IPS-15b (cell line): ENCODE measurements at regions not wholly inside any gene's neighbourhood (a gene's known extent, or its start where the extent isn't known, plus 50 kb on each side); places are given as distances from the start of the nearest gene placed in this dataset.
"Not testable (repeated sequence)": the region's sequence is repeated elsewhere in the genome, so short reads cannot be mapped to it uniquely, and the experiment has no call there.

Source experiments
- H3K27me3 ChIP-seq: one replicate; pipeline ENCODE4 v1.6.1; 2013; ENCODE audit warnings: low read length; ENCODE audit not compliant: control insufficient read depth, insufficient read depth
- H3K36me3 ChIP-seq: one replicate; pipeline ENCODE4 v1.6.1; 2013; ENCODE audit warnings: low read length; ENCODE audit not compliant: control insufficient read depth, insufficient read depth
- H3K4me1 ChIP-seq: one replicate; pipeline ENCODE4 v1.6.1; 2013; ENCODE audit warnings: mild to moderate bottlenecking, low read length; ENCODE audit not compliant: control insufficient read depth, insufficient read depth
- H3K4me3 ChIP-seq: one replicate; pipeline ENCODE4 v1.5.1; 2013; ENCODE audit warnings: low read depth, low read length
- H3K9ac ChIP-seq: one replicate; pipeline ENCODE4 v1.6.1; 2013; ENCODE audit warnings: low read depth, mild to moderate bottlenecking, low read length
- H3K9me3 ChIP-seq: one replicate; pipeline ENCODE4 v1.6.1; 2013; ENCODE audit warnings: mild to moderate bottlenecking, low read length; ENCODE audit not compliant: control insufficient read depth, insufficient read depth

DNA sequence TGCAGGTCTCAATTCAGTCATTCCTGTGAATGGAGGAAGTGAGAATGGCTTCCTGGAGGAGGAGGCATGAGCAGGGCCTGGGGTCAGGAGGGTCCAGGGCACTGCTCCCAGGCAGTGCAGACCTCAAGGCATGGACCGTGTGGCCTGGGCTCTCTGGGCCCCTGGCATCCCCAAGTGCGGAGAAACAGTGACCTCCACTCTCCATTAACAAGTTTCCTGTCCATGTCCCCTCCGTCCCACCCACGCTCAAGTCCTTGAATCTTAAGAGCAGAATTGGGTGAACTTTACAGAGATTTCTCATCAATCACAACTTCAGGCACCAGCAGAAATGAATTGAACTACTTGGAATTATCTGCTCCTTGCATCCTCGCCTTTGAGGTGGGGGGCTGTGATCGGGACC lies 211.1 kb downstream of the NPHP4 start:
- H3K4me3 ChIP-seq = no peak overlapping the region
- no peak overlapping the region for H3K9ac ChIP-seq
- H3K9me3 ChIP-seq = no peaks in the 10 kb centered on the region
- H3K27me3 ChIP-seq = no peaks in the 10 kb centered on the region
- no peaks in the 10 kb centered on the region for H3K36me3 ChIP-seq
- H3K4me1 ChIP-seq = no peaks in the 10 kb centered on the region

DNA sequence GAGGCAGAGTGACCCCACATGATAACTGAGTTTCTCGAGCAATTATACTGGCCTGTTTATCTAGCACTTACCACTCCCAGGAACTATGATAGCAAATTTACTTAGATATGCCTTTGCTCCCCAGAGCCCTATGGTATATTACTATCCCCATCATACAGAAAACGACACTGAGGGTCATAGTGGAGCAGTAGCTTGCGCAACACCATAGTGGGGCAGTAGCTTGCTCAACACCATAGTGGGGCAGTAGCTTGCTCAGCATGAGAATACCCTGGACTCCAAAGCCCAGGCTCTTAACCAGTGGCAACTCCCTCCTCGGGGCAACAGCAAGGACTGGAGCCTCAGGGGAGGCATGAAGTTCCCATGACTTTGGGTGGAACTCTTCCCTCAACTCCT lies 211.9 kb downstream of the NPHP4 start:
- no peaks in the 10 kb centered on the region for H3K27me3 ChIP-seq
- H3K9me3 ChIP-seq = no peaks in the 10 kb centered on the region
- no peak overlapping the region for H3K9ac ChIP-seq
- H3K36me3 ChIP-seq = no peaks in the 10 kb centered on the region
- no peak overlapping the region for H3K4me3 ChIP-seq
- H3K4me1 ChIP-seq = no peaks in the 10 kb centered on the region

DNA sequence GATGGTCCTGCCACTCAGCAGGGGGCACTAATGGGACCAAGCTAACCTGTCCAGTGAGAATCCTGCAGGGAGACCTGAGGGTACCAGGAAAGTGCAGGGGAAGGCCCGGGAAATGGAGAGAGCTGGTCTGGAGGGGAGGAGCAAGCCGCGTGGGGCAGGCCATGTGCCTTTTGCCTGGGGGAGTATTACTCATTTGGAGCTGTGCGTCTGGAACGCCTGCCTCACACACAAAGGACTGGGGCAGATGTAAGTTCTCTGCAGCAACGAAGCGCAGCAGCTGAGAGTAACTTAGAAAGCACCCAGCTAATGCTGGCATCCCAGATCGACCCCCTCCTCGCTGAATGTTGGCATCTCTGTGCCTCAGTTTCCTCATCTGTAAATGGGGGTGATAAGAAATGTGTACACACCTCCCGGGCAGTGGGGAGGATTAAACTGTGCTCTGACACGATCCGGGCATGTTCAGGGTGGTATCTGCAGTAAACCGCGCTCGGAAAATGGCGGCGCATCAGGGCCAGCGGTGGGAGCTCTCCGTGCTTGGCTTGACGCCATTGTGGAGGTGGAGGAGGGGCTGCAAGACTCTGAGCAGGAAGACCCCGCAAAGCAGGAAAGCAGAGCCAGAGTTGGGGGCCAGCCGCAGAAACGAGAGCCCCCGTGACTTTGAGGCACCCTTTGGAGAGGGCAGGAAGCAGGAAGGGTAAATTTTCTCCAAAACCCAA lies 212.5 kb downstream of the NPHP4 start:
- Histone ChIP-seq H3K9ac (no peak overlapping the region), H3K9me3 (no peaks in the 10 kb centered on the region), H3K36me3 (no peaks in the 10 kb centered on the region), H3K4me1 (no peaks in the 10 kb centered on the region), H3K27me3 (no peaks in the 10 kb centered on the region), H3K4me3 (no peak overlapping the region)

DNA sequence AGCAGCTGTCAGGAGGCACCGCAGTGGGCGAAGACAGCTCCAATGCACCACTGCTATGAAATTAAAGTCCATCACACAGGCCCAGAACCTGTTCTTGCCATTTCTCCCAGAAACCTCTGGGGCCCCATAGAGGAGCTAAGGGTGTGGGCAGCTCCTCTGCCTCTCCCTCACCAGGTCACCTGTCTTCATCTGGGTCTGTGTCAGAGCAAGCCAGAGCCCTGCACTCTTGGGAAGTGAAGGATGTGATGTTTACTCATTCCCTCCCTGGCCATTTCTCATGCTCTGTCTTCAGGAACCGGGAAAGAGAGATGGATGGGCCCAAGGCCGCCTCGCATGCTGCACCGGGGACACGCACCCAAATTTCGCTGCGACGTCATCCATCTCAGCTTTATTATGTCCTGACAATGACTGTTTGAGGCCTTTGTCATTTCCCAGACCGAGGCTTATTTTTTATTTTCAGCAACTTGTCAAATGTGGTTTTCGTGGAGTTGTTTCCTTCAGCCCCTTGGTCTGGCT lies 216.1 kb downstream of the NPHP4 start:
- Histone ChIP-seq H3K4me3 (no peak overlapping the region), H3K27me3 (no peaks in the 10 kb centered on the region), H3K4me1 (no peaks in the 10 kb centered on the region), H3K9ac (no peak overlapping the region), H3K36me3 (no peaks in the 10 kb centered on the region), H3K9me3 (no peaks in the 10 kb centered on the region)

DNA sequence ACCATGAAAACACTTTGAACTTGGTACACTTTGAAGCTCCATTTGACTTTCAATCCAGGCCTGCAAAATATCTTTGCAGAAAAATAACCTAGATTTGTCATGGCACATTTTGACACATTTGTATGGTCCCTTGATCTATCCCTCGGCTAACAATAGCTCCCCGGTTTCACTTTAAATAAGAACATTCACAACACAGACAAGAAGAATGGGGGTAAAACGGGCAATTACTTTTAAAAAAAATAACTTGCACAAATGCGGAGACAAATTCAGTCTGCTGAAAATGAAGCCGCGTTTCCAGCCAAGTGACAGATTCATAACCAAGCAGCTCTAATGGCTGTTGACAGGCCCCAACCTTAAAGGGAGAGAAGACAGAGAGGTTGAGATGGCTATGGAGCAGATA lies 218.2 kb downstream of the NPHP4 start:
- Histone ChIP-seq H3K4me1 (no peaks in the 10 kb centered on the region), H3K36me3 (no peaks in the 10 kb centered on the region), H3K4me3 (no peak overlapping the region), H3K27me3 (no peaks in the 10 kb centered on the region), H3K9ac (no peak overlapping the region), H3K9me3 (no peaks in the 10 kb centered on the region)

DNA sequence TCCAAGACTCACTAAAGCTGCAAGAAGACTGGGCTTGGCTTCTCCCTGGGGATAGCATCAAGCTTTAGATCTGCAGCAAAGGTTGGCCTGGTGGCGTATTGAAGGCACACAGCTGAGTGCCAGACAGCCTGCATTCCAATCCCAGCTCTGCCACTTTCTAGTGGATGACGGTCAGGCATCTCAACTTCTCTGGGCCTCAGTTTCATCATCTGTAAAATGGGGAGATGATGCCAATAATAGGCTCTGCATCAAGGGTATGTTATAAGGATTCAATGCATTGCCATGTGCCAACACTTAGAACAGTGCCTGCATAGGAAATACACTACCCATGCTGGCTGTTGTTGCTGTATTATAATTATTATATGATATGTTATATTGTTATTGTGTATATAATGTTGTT lies 220.4 kb downstream of the NPHP4 start:
- no peak overlapping the region for H3K4me3 ChIP-seq
- H3K36me3 ChIP-seq = no peaks in the 10 kb centered on the region
- H3K4me1 ChIP-seq = no peaks in the 10 kb centered on the region
- H3K9me3 ChIP-seq = no peaks in the 10 kb centered on the region
- no peak overlapping the region for H3K9ac ChIP-seq
- no peaks in the 10 kb centered on the region for H3K27me3 ChIP-seq

DNA sequence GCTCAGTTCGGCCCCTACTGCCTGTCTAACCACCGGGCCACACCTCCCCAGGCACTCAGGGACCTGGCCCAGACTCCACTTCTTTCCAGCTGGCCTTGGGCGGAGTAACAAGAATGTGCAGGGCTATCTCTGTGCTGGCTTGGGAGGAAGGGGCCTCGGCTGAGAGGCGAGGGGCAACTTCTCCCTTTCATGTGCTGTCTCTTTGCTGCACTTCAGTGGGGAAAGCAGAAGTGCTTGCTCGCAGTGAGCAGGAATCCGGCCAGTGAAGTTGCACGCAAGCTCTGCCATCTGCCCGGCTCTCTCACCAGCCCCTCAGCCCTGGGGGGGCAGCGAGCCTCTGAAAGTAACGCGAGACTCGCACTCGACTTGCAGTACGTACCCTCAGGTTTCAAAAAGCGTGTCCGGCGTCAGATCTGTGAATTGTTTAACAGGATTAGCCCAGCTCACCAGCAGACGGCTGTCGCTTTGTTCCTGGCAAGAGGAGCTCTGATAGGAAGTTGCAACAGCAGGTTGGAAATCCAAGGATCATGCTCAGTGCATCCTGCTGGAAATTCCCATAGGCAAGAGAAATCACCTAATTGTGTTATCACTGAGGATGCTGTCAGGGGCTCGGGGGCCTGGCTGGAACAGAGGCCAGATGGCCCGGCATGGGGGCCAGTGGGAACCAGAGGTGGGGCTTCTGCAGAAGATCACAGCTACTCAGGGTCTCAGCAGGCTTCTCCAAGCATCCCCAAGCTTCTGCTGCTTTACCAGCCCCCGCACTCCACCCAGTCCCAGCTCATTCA lies 221.1 kb downstream of the NPHP4 start:
- Histone ChIP-seq H3K27me3 (no peaks in the 10 kb centered on the region), H3K4me1 (no peaks in the 10 kb centered on the region), H3K9me3 (no peaks in the 10 kb centered on the region), H3K36me3 (no peaks in the 10 kb centered on the region), H3K9ac (no peak overlapping the region), H3K4me3 (no peak overlapping the region)

DNA sequence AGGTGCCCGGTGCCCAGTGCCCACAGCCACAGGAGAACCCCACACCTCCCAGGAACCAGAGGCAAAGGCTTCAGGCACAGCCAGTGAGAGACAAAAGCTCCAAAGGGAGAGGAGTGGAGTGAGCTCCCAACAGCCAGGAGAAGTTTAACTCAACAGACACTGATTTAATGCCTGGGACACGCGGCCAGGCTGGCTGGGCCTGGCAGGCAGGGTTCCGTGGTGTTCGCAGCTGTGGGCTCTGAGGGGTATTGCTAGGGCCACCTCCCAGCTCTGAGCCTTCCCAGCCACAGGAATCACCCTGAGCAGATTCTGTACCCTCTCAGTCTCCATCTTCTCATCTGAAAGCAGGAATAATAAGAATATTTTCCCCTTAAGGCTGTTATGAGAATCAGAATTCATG lies 222.5 kb downstream of the NPHP4 start:
- H3K4me3 ChIP-seq = no peak overlapping the region
- H3K36me3 ChIP-seq = no peaks in the 10 kb centered on the region
- H3K9me3 ChIP-seq = no peaks in the 10 kb centered on the region
- no peak overlapping the region for H3K9ac ChIP-seq
- H3K4me1 ChIP-seq = no peaks in the 10 kb centered on the region
- no peaks in the 10 kb centered on the region for H3K27me3 ChIP-seq

DNA sequence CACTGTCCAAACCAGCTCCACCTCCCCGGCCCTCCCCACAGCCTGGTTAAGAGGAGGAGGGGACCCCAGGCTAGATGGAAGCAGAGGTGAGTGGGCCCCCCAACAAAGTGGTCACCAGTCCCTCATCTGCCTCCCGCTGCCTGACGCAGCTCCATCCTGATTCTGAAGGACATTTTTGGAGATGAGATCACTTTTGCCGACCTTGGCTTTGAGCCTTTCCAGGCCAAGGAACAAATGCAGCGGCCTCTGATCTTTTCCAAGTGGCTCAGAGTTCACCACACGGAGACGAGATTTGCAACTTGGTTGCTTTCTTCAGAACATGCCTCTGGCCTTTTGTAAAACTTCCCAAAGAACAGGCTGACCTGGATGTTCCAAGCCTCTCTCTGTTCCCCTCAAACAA lies 223.1 kb downstream of the NPHP4 start:
- Histone ChIP-seq H3K9me3 (no peaks in the 10 kb centered on the region), H3K36me3 (no peaks in the 10 kb centered on the region), H3K4me3 (no peak overlapping the region), H3K4me1 (no peaks in the 10 kb centered on the region), H3K27me3 (no peaks in the 10 kb centered on the region), H3K9ac (no peak overlapping the region)

DNA sequence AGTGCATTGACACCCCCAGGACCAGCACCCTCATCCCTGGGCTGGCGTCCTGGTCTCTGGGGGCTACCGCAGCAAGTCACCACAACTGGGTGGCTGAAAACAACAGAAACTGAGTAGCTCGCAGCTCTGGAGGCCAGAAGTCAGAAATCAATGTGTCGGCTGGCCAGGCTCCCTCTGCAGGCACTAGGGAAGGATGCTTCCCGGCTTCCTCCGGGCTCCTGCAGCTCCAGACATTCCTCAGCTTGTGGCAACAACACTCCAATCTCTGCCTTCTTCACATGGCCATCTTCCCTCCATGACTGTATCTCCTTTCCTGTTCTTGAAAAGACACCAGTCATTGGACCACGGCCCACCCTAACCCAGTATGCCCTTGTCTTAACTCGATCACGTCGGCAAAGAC lies 224.2 kb downstream of the NPHP4 start:
- H3K36me3 ChIP-seq = no peaks in the 10 kb centered on the region
- no peaks in the 10 kb centered on the region for H3K4me1 ChIP-seq
- H3K27me3 ChIP-seq = no peaks in the 10 kb centered on the region
- no peak overlapping the region for H3K4me3 ChIP-seq
- no peaks in the 10 kb centered on the region for H3K9me3 ChIP-seq
- H3K9ac ChIP-seq = no peak overlapping the region

DNA sequence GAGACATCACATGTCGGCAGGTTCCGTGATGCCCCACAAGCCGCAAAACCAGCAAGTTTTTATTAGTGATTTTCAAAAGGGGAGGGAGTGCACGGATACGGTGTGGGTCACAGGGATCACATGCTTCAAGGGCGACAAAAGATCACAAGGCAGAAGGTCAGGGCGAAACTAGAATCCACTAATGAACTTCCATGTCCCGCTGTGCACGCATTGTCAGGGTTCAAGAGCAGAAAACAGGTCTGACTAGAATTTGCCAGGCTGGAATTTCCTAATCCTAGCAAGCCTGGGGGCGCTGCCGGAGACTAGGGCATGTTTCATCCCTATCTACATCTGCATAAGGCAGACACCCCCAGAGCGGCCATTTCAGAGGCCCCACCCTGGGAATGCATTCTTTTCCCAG lies 225.2 kb downstream of the NPHP4 start:
- H3K4me3 ChIP-seq, H3K4me1 ChIP-seq, H3K27me3 ChIP-seq, H3K9me3 ChIP-seq, H3K36me3 ChIP-seq, H3K9ac ChIP-seq: not testable (repeated sequence)
